OCI-LY7 (cell line): ENCODE measurements at regions not wholly inside any gene's neighbourhood (a gene's known extent, or its start where the extent isn't known, plus 50 kb on each side); places are given as distances from the start of the nearest gene placed in this dataset.
A peak's percentile ranks its signal among the peaks of the same experiment; 100 is the strongest.

ENCODE experiments used
- BruUV-seq: library from RNA; stranded (reverse); fragments of 400-500 nt; replicated peaks from 2 replicates; lab custom pipeline; 2021; lab: Mats Ljungman, UMichigan
- CTCF ChIA-PET: fragments of 300-600 bp; sonication (Branson Sonifier 250); formaldehyde crosslinking; loops from one replicate; lab custom pipeline; 2022; ENCODE audit warnings: antibody characterized with exemption; ENCODE audit not compliant: unreplicated experiment; lab: Charles Lee
- POLR2A ChIA-PET: fragments of 300-600 bp; sonication (Branson Sonifier 250); formaldehyde crosslinking; loops from one replicate; lab custom pipeline; 2022; ENCODE audit warnings: antibody characterized with exemption; lab: Charles Lee
- DNase-seq: peaks from one replicate; pipeline ENCODE4 v3.0.0-alpha.2; 2015; ENCODE audit warnings: low spot score
- H2AFZ ChIP-seq: fragments of 200-600 bp; sonication (generic), shearing (Covaris generic); 2 replicates; pipeline ENCODE4 v1.6.1; 2014; ENCODE audit warnings: mild to moderate bottlenecking, antibody characterized with exemption, low read length, moderate library complexity
- H3K27ac ChIP-seq: fragments of 200-600 bp; sonication (generic); 2 replicates; pipeline ENCODE4 v1.5.1; 2014; ENCODE audit warnings: mixed run types, low read depth, mild to moderate bottlenecking, moderate library complexity, low read length, inconsistent platforms; ENCODE audit not compliant: poor library complexity, severe bottlenecking
- H3K36me3 ChIP-seq: fragments of 200-600 bp; sonication (generic); 2 replicates; pipeline ENCODE4 v1.6.1; 2014; ENCODE audit warnings: mild to moderate bottlenecking, antibody characterized with exemption, low read length, moderate library complexity, mixed read lengths; ENCODE audit not compliant: insufficient read depth
- H3K4me1 ChIP-seq: fragments of 200-600 bp; sonication (generic); 2 replicates; pipeline ENCODE4 v1.5.1; 2014; ENCODE audit warnings: mild to moderate bottlenecking, low read length; ENCODE audit not compliant: insufficient read depth, poor library complexity, severe bottlenecking
- H3K4me2 ChIP-seq: fragments of 200-600 bp; sonication (generic); 2 replicates; pipeline ENCODE4 v1.6.1; 2014; ENCODE audit warnings: mild to moderate bottlenecking, low read length
- H3K4me3 ChIP-seq: fragments of 200-600 bp; sonication (generic); 2 replicates; pipeline ENCODE4 v1.5.1; 2014; ENCODE audit warnings: mild to moderate bottlenecking, low read depth, low read length; ENCODE audit not compliant: poor library complexity, severe bottlenecking
- H3K79me2 ChIP-seq: fragments of 200-600 bp; sonication (generic); 2 replicates; pipeline ENCODE4 v1.6.1; 2016; ENCODE audit warnings: low read depth, mild to moderate bottlenecking, low read length, moderate library complexity, mixed read lengths; ENCODE audit not compliant: insufficient read depth
- H3K9me2 ChIP-seq: fragments of 200-600 bp; sonication (generic); 2 replicates; pipeline ENCODE4 v1.6.1; 2016; ENCODE audit warnings: mild to moderate bottlenecking, low read length, mixed read lengths; ENCODE audit not compliant: insufficient read depth
- H3K9me3 ChIP-seq: fragments of 200-600 bp; sonication (generic); 2 replicates; pipeline ENCODE4 v1.6.1; 2014; ENCODE audit warnings: mild to moderate bottlenecking, mixed run types, low read length, mixed read lengths
- H4K20me1 ChIP-seq: fragments of 200-600 bp; sonication (generic); 2 replicates; pipeline ENCODE4 v1.6.1; 2014; ENCODE audit warnings: mild to moderate bottlenecking, antibody characterized with exemption, low read length, moderate library complexity, mixed read lengths; ENCODE audit not compliant: insufficient read depth
- EZH2phosphoT487 ChIP-seq: fragments of 200-600 bp; sonication (generic); IDR thresholded peaks from 2 replicates; pipeline ENCODE4 v1.6.1; 2018; ENCODE audit warnings: low read depth, borderline replicate concordance, mild to moderate bottlenecking, mixed run types, antibody characterized with exemption, low read length, moderate library complexity, mixed read lengths
- intact Hi-C: fragments of 100-400 bp; cut with micrococcal nuclease; formaldehyde crosslinking; loops from one replicate; pipeline ENCODE4 v1.10.0; 2022; ENCODE audit not compliant: unreplicated experiment
- TF ChIP-seq, protein P1 (sequence below): fragments of 200-600 bp; sonication (generic); conservative IDR thresholded peaks from 2 replicates; pipeline ENCODE4 v1.5.1; 2014; ENCODE audit warnings: mild to moderate bottlenecking, antibody characterized with exemption, low read length, moderate library complexity, mixed read lengths

DNA sequence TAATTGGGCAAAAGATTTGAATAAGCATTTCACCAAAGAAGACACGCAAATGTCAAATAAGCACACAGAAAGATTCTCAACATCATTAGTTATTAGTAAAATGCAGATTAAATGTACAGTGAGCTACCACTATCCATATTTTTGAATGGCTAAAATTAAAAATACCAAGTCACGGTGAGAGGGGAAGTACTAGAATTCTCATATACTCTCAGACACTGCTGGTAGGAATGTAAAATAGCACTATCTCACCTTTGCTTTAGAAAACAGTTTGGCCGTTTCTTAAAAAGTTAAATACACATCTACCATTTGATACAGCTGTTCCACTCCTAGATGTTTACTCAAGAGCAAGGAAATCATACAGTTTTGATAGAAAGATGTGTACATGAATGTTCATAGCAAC is 115.8 kb upstream of the CELF2 start:
- CTCF ChIA-PET: no interaction called here
- intact Hi-C loops: no loop called here
- Histone ChIP-seq H3K9me2 (no peaks in the 10 kb centered on the region), H4K20me1 (no peaks in the 10 kb centered on the region), H3K9me3 (no peaks in the 10 kb centered on the region), H3K4me2 (no peak overlapping the region), H3K4me1 (no peaks in the 10 kb centered on the region), H2AFZ (no peak overlapping the region), H3K27ac (no peak overlapping the region), H3K79me2 (no peaks in the 10 kb centered on the region), H3K4me3 (no peak overlapping the region), H3K36me3 (no peaks in the 10 kb centered on the region)
- DNase-seq: no peak
- POLR2A ChIA-PET: interaction anchor here (0.7 kb wide), 2 partner anchors 199 to 543 kb away, joined by 3 to 4 read pairs; no protein-coding TSS in a partner anchor
- TF ChIP-seq, protein P1, sequence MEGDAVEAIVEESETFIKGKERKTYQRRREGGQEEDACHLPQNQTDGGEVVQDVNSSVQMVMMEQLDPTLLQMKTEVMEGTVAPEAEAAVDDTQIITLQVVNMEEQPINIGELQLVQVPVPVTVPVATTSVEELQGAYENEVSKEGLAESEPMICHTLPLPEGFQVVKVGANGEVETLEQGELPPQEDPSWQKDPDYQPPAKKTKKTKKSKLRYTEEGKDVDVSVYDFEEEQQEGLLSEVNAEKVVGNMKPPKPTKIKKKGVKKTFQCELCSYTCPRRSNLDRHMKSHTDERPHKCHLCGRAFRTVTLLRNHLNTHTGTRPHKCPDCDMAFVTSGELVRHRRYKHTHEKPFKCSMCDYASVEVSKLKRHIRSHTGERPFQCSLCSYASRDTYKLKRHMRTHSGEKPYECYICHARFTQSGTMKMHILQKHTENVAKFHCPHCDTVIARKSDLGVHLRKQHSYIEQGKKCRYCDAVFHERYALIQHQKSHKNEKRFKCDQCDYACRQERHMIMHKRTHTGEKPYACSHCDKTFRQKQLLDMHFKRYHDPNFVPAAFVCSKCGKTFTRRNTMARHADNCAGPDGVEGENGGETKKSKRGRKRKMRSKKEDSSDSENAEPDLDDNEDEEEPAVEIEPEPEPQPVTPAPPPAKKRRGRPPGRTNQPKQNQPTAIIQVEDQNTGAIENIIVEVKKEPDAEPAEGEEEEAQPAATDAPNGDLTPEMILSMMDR: no peak
- TF ChIP-seq EZH2phosphoT487: no peak
- no TSS peak for BruUV-seq

DNA sequence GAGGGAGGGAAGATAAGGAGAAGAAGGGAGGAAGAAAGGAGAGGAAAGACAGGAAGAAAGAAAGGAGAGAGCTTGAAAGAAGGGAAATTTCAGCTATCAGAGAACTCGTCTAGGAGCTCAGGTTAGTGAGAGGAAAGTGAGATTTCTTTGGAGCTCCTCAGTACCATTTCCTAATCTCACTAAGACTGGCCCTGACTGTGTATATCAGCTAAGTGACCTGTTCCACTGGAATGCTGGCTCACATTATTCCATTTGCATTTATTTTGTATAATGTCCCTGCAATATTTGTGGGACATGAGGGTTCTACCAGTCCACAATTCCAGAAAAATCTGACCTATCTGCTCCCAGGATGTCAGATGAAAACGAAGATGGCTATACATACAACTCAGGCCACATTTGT is 114.7 kb upstream of the CELF2 start:
- H2AFZ ChIP-seq: no peak overlapping the region
- H3K79me2 ChIP-seq: no peaks in the 10 kb centered on the region
- no peaks in the 10 kb centered on the region for H4K20me1 ChIP-seq
- POLR2A ChIA-PET: interaction anchor here (0.7 kb wide), 1 partner anchor 12 kb away, joined by 4 read pairs; no protein-coding TSS in a partner anchor
- H3K9me3 ChIP-seq: no peaks in the 10 kb centered on the region
- no peak overlapping the region for H3K27ac ChIP-seq
- CTCF ChIA-PET: no interaction called here
- intact Hi-C loops: no loop called here
- H3K9me2 ChIP-seq: no peaks in the 10 kb centered on the region
- DNase-seq: no peak
- no peak for TF ChIP-seq EZH2phosphoT487
- TF ChIP-seq, protein P1: no peak
- H3K4me1 ChIP-seq: no peaks in the 10 kb centered on the region
- no peak overlapping the region for H3K4me2 ChIP-seq
- no TSS peak for BruUV-seq
- no peaks in the 10 kb centered on the region for H3K36me3 ChIP-seq
- H3K4me3 ChIP-seq: no peak overlapping the region

DNA sequence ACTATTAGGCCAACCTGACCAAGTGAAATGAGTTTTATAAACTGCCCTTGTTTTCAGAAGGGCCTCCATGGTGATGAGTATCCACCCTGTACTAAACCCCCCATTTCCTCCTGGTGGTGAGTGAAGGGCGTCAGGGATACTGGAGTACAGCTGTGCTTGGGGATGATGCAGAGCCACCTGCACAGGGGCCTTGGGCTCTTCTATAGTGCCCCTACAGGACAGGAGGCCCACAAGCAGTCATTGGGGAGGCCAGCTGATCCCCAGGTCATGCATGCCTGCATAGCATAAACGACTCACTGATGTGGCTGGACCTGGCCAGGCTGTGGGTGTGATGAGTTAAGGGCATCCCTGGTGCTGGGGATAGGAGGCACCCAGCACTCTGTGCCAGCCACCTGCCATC is 114.1 kb upstream of the CELF2 start:
- Histone ChIP-seq H3K4me1 (no peaks in the 10 kb centered on the region), H3K4me3 (no peak overlapping the region), H3K9me2 (no peaks in the 10 kb centered on the region), H3K27ac (no peak overlapping the region), H3K9me3 (no peaks in the 10 kb centered on the region), H4K20me1 (no peaks in the 10 kb centered on the region), H3K79me2 (no peaks in the 10 kb centered on the region), H3K36me3 (no peaks in the 10 kb centered on the region), H2AFZ (no peak overlapping the region), H3K4me2 (no peak overlapping the region)
- intact Hi-C loops: no loop called here
- no peak for DNase-seq
- BruUV-seq: no TSS peak
- TF ChIP-seq, protein P1: peak; percentile 31; the same call in 1 of the 2 replicates
- no peak for TF ChIP-seq EZH2phosphoT487
- ChIA-PET CTCF (no interaction called here), POLR2A (no interaction called here)
